HFF-Myc (cell line): ENCODE measurements at regions not wholly inside any gene's neighbourhood (a gene's known extent, or its start where the extent isn't known, plus 50 kb on each side); places are given as distances from the start of the nearest gene placed in this dataset.
A peak's percentile ranks its signal among the peaks of the same experiment; 100 is the strongest.

Experiments used
- DNase-seq: peaks from one replicate; pipeline ENCODE4 v3.0.0-alpha.2; 2011; ENCODE audit warnings: low read depth; ENCODE audit errors: extremely low read depth
- H3K4me3 ChIP-seq: replicated peaks from 2 replicates; pipeline ENCODE4 v1.5.1; 2011; ENCODE audit warnings: low read depth, mild to moderate bottlenecking, control low read depth, low read length
- CTCF ChIP-seq: IDR thresholded peaks from 2 replicates; pipeline ENCODE4 v1.5.1; 2012; ENCODE audit warnings: mild to moderate bottlenecking, low read depth, low read length, control low read depth; ENCODE audit errors: missing control alignments

GRCh38 chrX:45344594-45344993 lies 143.9 kb upstream of the DIPK2B start:
- H3K4me3 ChIP-seq: no peak overlapping the region
- DNase-seq: peak; percentile 33
- no peak for TF ChIP-seq CTCF

GRCh38 chrX:45329217-45329616 lies 128.5 kb upstream of the DIPK2B start:
- H3K4me3 ChIP-seq: no peak overlapping the region
- no peak for TF ChIP-seq CTCF
- DNase-seq: no peak

- TF ChIP-seq CTCF: no peak
- H3K4me3 ChIP-seq: no peak overlapping the region
- DNase-seq: no peak
Measured at GRCh38 chrX:45324941-45325340, 124.3 kb upstream of the DIPK2B start.

- no peak for TF ChIP-seq CTCF
- no peak for DNase-seq
- no peak overlapping the region for H3K4me3 ChIP-seq
Measured at GRCh38 chrX:45323387-45323786, 122.7 kb upstream of the DIPK2B start.

GRCh38 chrX:45322820-45323219 lies 122.1 kb upstream of the DIPK2B start:
- H3K4me3 ChIP-seq: no peak overlapping the region
- TF ChIP-seq CTCF: no peak
- no peak for DNase-seq

GRCh38 chrX:45322382-45322781 lies 121.7 kb upstream of the DIPK2B start:
- no peak overlapping the region for H3K4me3 ChIP-seq
- TF ChIP-seq CTCF: peak; percentile 37
- DNase-seq: peak; percentile 74

GRCh38 chrX:45320191-45320590 lies 119.5 kb upstream of the DIPK2B start:
- TF ChIP-seq CTCF: no peak

More at GRCh38 chrX:45320191-45320590, 119.5 kb upstream of the DIPK2B start:
- H3K4me3 ChIP-seq: no peak overlapping the region
- DNase-seq: no peak
